A673 (cell line): ENCODE measurements at regions not wholly inside any gene's neighbourhood (a gene's known extent, or its start where the extent isn't known, plus 50 kb on each side); places are given as distances from the start of the nearest gene placed in this dataset.

Source experiments
- CTCF ChIP-seq: fragments of 300-800, 200-600 bp; sonication (generic); conservative IDR thresholded peaks from 2 replicates; pipeline ENCODE4 v1.5.1; 2017; ENCODE audit warnings: low read depth, mild to moderate bottlenecking, antibody characterized with exemption, low read length, moderate library complexity, mixed read lengths
- EZH2 ChIP-seq: fragments of 200-600 bp; sonication (generic); IDR thresholded peaks from 2 replicates; pipeline ENCODE4 v1.6.1; 2017; ENCODE audit warnings: borderline replicate concordance, low read depth, mild to moderate bottlenecking, mixed read lengths, antibody characterized with exemption, low read length; ENCODE audit not compliant: poor library complexity, severe bottlenecking

DNA sequence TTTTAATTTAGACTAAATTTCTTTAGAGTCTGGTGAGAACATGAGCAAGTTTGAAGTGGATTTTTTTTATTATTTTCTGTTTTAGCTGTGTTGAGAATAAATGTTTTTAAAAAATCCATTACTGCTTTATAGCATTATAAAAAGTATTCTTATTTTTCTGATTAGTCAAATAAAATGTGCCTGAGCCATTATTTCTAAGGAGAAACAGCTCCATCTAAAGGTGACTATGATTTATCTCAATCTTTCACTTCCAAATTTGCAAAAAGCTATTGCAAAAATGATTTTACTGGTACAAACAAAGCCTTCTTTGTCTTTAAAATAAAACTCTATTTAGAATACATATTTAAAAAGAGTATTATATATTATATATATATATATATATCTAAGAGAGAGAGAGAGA, 959.2 kb downstream of the FAM133A start:
- TF ChIP-seq CTCF (no peak), EZH2 (no peak)
